ENCODE measurements at regions not wholly inside any gene's neighbourhood (a gene's known extent, or its start where the extent isn't known, plus 50 kb on each side); places are given as distances from the start of the nearest gene placed in this dataset.

GRCh38 chr13:58134525-58134924 lies 503.0 kb downstream of the PCDH17 start:
- no peak for DNase-seq (ENCODE audit: low spot score)
- intact Hi-C loops (cut with DNase I) = no loop called here

- no peak for DNase-seq (ENCODE audit: low spot score)
- intact Hi-C loops (cut with DNase I) = no loop called here
Observed at GRCh38 chr13:58142952-58143351, 511.4 kb downstream of the PCDH17 start.

GRCh38 chr13:58144616-58145015 lies 513.1 kb downstream of the PCDH17 start:
- no peak for DNase-seq (ENCODE audit: low spot score)
- intact Hi-C loops (cut with DNase I) = no loop called here

- intact Hi-C loops (cut with DNase I) = no loop called here
- DNase-seq (ENCODE audit: low spot score) = no peak
Observed at GRCh38 chr13:58151452-58151851, 519.9 kb downstream of the PCDH17 start.

- intact Hi-C loops (cut with DNase I) = no loop called here
- DNase-seq (ENCODE audit: low spot score) = no peak
Observed at GRCh38 chr13:58160980-58161379, 529.4 kb downstream of the PCDH17 start.

GRCh38 chr13:58165617-58166016 lies 534.1 kb downstream of the PCDH17 start:
- intact Hi-C loops (cut with DNase I) = no loop called here
- no peak for DNase-seq (ENCODE audit: low spot score)

- no peak for DNase-seq (ENCODE audit: low spot score)
- intact Hi-C loops (cut with DNase I) = no loop called here
Observed at GRCh38 chr13:58181111-58181510, 549.6 kb downstream of the PCDH17 start.

GRCh38 chr13:58187881-58188280 lies 556.3 kb downstream of the PCDH17 start:
- no peak for DNase-seq (ENCODE audit: low spot score)
- intact Hi-C loops (cut with DNase I) = no loop called here

- no peak for DNase-seq (ENCODE audit: low spot score)
- intact Hi-C loops (cut with DNase I) = no loop called here
Observed at GRCh38 chr13:58190577-58190976, 559.0 kb downstream of the PCDH17 start.

GRCh38 chr13:58191754-58192153 lies 560.2 kb downstream of the PCDH17 start:
- intact Hi-C loops (cut with DNase I) = no loop called here

GRCh38 chr13:58202099-58202498 lies 570.6 kb downstream of the PCDH17 start:
- DNase-seq (ENCODE audit: low spot score) = no peak

More at GRCh38 chr13:58191754-58192153, 560.2 kb downstream of the PCDH17 start:
- DNase-seq (ENCODE audit: low spot score) = no peak

GRCh38 chr13:58207501-58207900 lies 576.0 kb downstream of the PCDH17 start:
- DNase-seq (ENCODE audit: low spot score) = no peak
- intact Hi-C loops (cut with DNase I) = no loop called here

More at GRCh38 chr13:58202099-58202498, 570.6 kb downstream of the PCDH17 start:
- intact Hi-C loops (cut with DNase I) = no loop called here

- no peak for DNase-seq (ENCODE audit: low spot score)
- intact Hi-C loops (cut with DNase I) = no loop called here
Observed at GRCh38 chr13:58235454-58235853, 603.9 kb downstream of the PCDH17 start.

- intact Hi-C loops (cut with DNase I) = no loop called here
- no peak for DNase-seq (ENCODE audit: low spot score)
Observed at GRCh38 chr13:58238972-58239773, 607.6 kb downstream of the PCDH17 start.

GRCh38 chr13:58239774-58240268 lies 608.3 kb downstream of the PCDH17 start:
- no peak for DNase-seq (ENCODE audit: low spot score)
- intact Hi-C loops (cut with DNase I) = no loop called here

- intact Hi-C loops (cut with DNase I) = no loop called here
- no peak for DNase-seq (ENCODE audit: low spot score)
Observed at GRCh38 chr13:58247080-58247479, 615.5 kb downstream of the PCDH17 start.

- DNase-seq (ENCODE audit: low spot score) = no peak
- intact Hi-C loops (cut with DNase I) = no loop called here
Observed at GRCh38 chr13:58254943-58255342, 623.4 kb downstream of the PCDH17 start.

- DNase-seq (ENCODE audit: low spot score) = no peak
- intact Hi-C loops (cut with DNase I) = no loop called here
Observed at GRCh38 chr13:58266271-58266670, 634.7 kb downstream of the PCDH17 start.

GRCh38 chr13:58298556-58299135 lies 667.1 kb downstream of the PCDH17 start:
- intact Hi-C loops (cut with DNase I) = no loop called here

GRCh38 chr13:58300224-58300623 lies 668.7 kb downstream of the PCDH17 start:
- intact Hi-C loops (cut with DNase I) = no loop called here
- DNase-seq (ENCODE audit: low spot score) = no peak

More at GRCh38 chr13:58298556-58299135, 667.1 kb downstream of the PCDH17 start:
- DNase-seq (ENCODE audit: low spot score) = no peak

All from cardiac septum (tissue), 1 donor.